HEK293 (cell line): ENCODE measurements at regions not wholly inside any gene's neighbourhood (a gene's known extent, or its start where the extent isn't known, plus 50 kb on each side); places are given as distances from the start of the nearest gene placed in this dataset.

Source experiments
- CTCF ChIA-PET: fragments of 350-600 bp; formaldehyde crosslinking; extraction: SDS; loops from one replicate; lab custom pipeline; 2021; ENCODE audit warnings: antibody characterized with exemption; lab: Yijun Ruan, JAX
- POLR2A ChIA-PET: fragments of 300-600 bp; formaldehyde crosslinking; extraction: SDS; loops from one replicate; lab custom pipeline; 2020; ENCODE audit warnings: antibody characterized with exemption, inconsistent platforms; lab: Yijun Ruan, JAX
- H3K27ac ChIP-seq: fragments of 200-500 bp; sonication (Bioruptor generic); 2 replicates; pipeline ENCODE4 v1.5.1; 2014; ENCODE audit warnings: low read depth, low read length, control low read depth, inconsistent platforms; ENCODE audit errors: extremely low read depth
- H3K36me3 ChIP-seq, 2 experiments: fragments of 200-500 bp in 1 of 2; sonication (Bioruptor generic) in 1 of 2; 1 replicate in 1 of 2; 2 replicates in 1 of 2; pipeline ENCODE4 v1.5.1; 2014 to 2017; ENCODE audit warnings: inconsistent platforms in 2 of 2, low read length in 2 of 2; ENCODE audit not compliant: control insufficient read depth in 2 of 2, insufficient read depth in 1 of 2
- H3K4me1 ChIP-seq: fragments of 200-500 bp; sonication (Bioruptor generic); 2 replicates; pipeline ENCODE4 v1.5.1; 2014; ENCODE audit warnings: mild to moderate bottlenecking, low read length, inconsistent platforms; ENCODE audit not compliant: control insufficient read depth, insufficient read depth
- H3K4me3 ChIP-seq: 2 replicates; pipeline ENCODE4 v1.5.1; 2011; ENCODE audit warnings: low read depth, mild to moderate bottlenecking, control low read depth, low read length, moderate library complexity
- H3K9me3 ChIP-seq: fragments of 200-500 bp; sonication (Bioruptor generic); 2 replicates; pipeline ENCODE4 v1.5.1; 2014; ENCODE audit warnings: low read depth, low read length, inconsistent platforms; ENCODE audit not compliant: control insufficient read depth, insufficient read depth
- ELK4 ChIP-seq: IDR thresholded peaks from 2 replicates; pipeline ENCODE4 v1.6.1; 2011; ENCODE audit warnings: mild to moderate bottlenecking, low read depth, low read length, borderline replicate concordance
- GFI1B ChIP-seq: fragments of 450-650 bp; formaldehyde crosslinking; IDR thresholded peaks from 2 replicates; pipeline ENCODE4 v1.5.1; 2016; ENCODE audit warnings: missing biosample characterization, missing genetic modification characterization
- IKZF3 ChIP-seq: fragments of 450-650 bp; IDR thresholded peaks from 2 replicates; pipeline ENCODE4 v1.5.0; 2018; ENCODE audit warnings: missing biosample characterization, mild to moderate bottlenecking, missing genetic modification characterization, moderate library complexity
- INSM2 ChIP-seq: fragments of 450-650 bp; formaldehyde crosslinking; IDR thresholded peaks from 2 replicates; pipeline ENCODE4 v1.5.1; 2016; ENCODE audit warnings: missing biosample characterization, missing genetic modification characterization
- KLF8 ChIP-seq: fragments of 450-650 bp; formaldehyde crosslinking; IDR thresholded peaks from 2 replicates; pipeline ENCODE4 v1.5.1; 2016; ENCODE audit warnings: missing biosample characterization, missing genetic modification characterization
- MYNN ChIP-seq: fragments of 450-650 bp; formaldehyde crosslinking; IDR thresholded peaks from 2 replicates; pipeline ENCODE4 v1.5.1; 2016; ENCODE audit warnings: missing biosample characterization, missing genetic modification characterization, borderline replicate concordance
- MZF1 ChIP-seq: fragments of 450-650 bp; formaldehyde crosslinking; IDR thresholded peaks from 2 replicates; pipeline ENCODE4 v1.5.1; 2017; ENCODE audit warnings: missing biosample characterization, missing genetic modification characterization, borderline replicate concordance
- PRDM1 ChIP-seq: fragments of 450-650 bp; formaldehyde crosslinking; IDR thresholded peaks from 2 replicates; pipeline ENCODE4; 2016; ENCODE audit warnings: missing biosample characterization, missing genetic modification characterization
- TSHZ1 ChIP-seq: fragments of 450-650 bp; formaldehyde crosslinking; IDR thresholded peaks from 2 replicates; pipeline ENCODE4 v1.5.1; 2016; ENCODE audit warnings: missing biosample characterization, missing genetic modification characterization, borderline replicate concordance
- ZBTB17 ChIP-seq: fragments of 450-650 bp; formaldehyde crosslinking; IDR thresholded peaks from 2 replicates; pipeline ENCODE4 v1.5.1; 2016; ENCODE audit warnings: missing biosample characterization, missing genetic modification characterization
- ZBTB48 ChIP-seq: fragments of 450-650 bp; formaldehyde crosslinking; IDR thresholded peaks from 2 replicates; pipeline ENCODE4 v1.5.1; 2016; ENCODE audit warnings: missing biosample characterization, missing genetic modification characterization
- ZNF140 ChIP-seq: fragments of 450-650 bp; formaldehyde crosslinking; IDR thresholded peaks from 2 replicates; pipeline ENCODE4 v1.5.1; 2016; ENCODE audit warnings: missing biosample characterization, missing genetic modification characterization
- ZNF148 ChIP-seq: fragments of 450-650 bp; formaldehyde crosslinking; IDR thresholded peaks from 2 replicates; pipeline ENCODE4 v1.5.0; 2017; ENCODE audit warnings: missing biosample characterization, missing genetic modification characterization, borderline replicate concordance
- ZNF211 ChIP-seq: fragments of 450-650 bp; formaldehyde crosslinking; IDR thresholded peaks from 2 replicates; pipeline ENCODE4 v1.5.1; 2016; ENCODE audit warnings: low read depth, missing biosample characterization, missing genetic modification characterization
- ZNF24 ChIP-seq: fragments of 450-650 bp; formaldehyde crosslinking; IDR thresholded peaks from 2 replicates; pipeline ENCODE4 v1.5.1; 2016; ENCODE audit warnings: missing biosample characterization, missing genetic modification characterization
- ZNF416 ChIP-seq: fragments of 450-650 bp; formaldehyde crosslinking; IDR thresholded peaks from 2 replicates; pipeline ENCODE4 v1.5.1; 2016; ENCODE audit warnings: missing biosample characterization, missing genetic modification characterization
- ZNF433 ChIP-seq: fragments of 450-650 bp; formaldehyde crosslinking; IDR thresholded peaks from 2 replicates; pipeline ENCODE4 v1.5.1; 2016; ENCODE audit warnings: missing biosample characterization, missing genetic modification characterization, low read depth
- ZNF48 ChIP-seq: fragments of 450-650 bp; formaldehyde crosslinking; IDR thresholded peaks from 2 replicates; pipeline ENCODE4 v1.5.1; 2016; ENCODE audit warnings: missing biosample characterization, missing genetic modification characterization
- ZNF580 ChIP-seq: fragments of 450-650 bp; formaldehyde crosslinking; IDR thresholded peaks from 2 replicates; pipeline ENCODE4 v1.5.1; 2016; ENCODE audit warnings: missing biosample characterization, missing genetic modification characterization
- ZNF629 ChIP-seq: fragments of 450-650 bp; formaldehyde crosslinking; IDR thresholded peaks from 2 replicates; pipeline ENCODE4 v1.5.1; 2017; ENCODE audit warnings: missing biosample characterization, missing genetic modification characterization
- ZNF660 ChIP-seq: fragments of 450-650 bp; IDR thresholded peaks from 2 replicates; pipeline ENCODE4 v1.5.1; 2018; ENCODE audit warnings: missing biosample characterization, mild to moderate bottlenecking, missing genetic modification characterization
- ZNF692 ChIP-seq: fragments of 450-650 bp; formaldehyde crosslinking; IDR thresholded peaks from 2 replicates; pipeline ENCODE4 v1.5.1; 2016; ENCODE audit warnings: missing biosample characterization, missing genetic modification characterization
- ZSCAN23 ChIP-seq: fragments of 450-650 bp; formaldehyde crosslinking; IDR thresholded peaks from 2 replicates; pipeline ENCODE4 v1.5.1; 2016; ENCODE audit warnings: missing biosample characterization, missing genetic modification characterization
- ZSCAN30 ChIP-seq: fragments of 450-650 bp; IDR thresholded peaks from 2 replicates; pipeline ENCODE4 v1.5.1; 2018; ENCODE audit warnings: missing biosample characterization, mild to moderate bottlenecking, missing genetic modification characterization, moderate library complexity
- ZXDB ChIP-seq: fragments of 450-650 bp; formaldehyde crosslinking; IDR thresholded peaks from 2 replicates; pipeline ENCODE4 v1.5.1; 2016; ENCODE audit warnings: missing biosample characterization, missing genetic modification characterization

- no peak for TF ChIP-seq INSM2 (tag by site-specific recombination)
- no peak for TF ChIP-seq ZBTB48 (tag by site-specific recombination)
- TF ChIP-seq MZF1 (tag by site-specific recombination) = peak; percentile 86; the same call in 1 of the 2 replicates
- no peak for TF ChIP-seq ZNF148 (tag by site-specific recombination)
- TF ChIP-seq ZXDB (tag by site-specific recombination) = peak; percentile 69
- no peak for TF ChIP-seq ZNF211 (tag by site-specific recombination)
- TF ChIP-seq ZSCAN30 = no peak
- 0 out of 2 replicates have a peak, but pooled peaks have one; percentile 40 for TF ChIP-seq ZNF24 (tag by site-specific recombination)
- no peak for TF ChIP-seq GFI1B (tag by site-specific recombination)
- TF ChIP-seq ZNF692 = peak; percentile 70
- TF ChIP-seq ZSCAN23 (tag by site-specific recombination) = no peak
- no peak for TF ChIP-seq ZNF433 (tag by site-specific recombination)
- TF ChIP-seq ZNF140 = no peak
- peak; percentile 67 for TF ChIP-seq ZNF629 (tag by site-specific recombination)
- no peak for TF ChIP-seq ZNF416
- no peak; the same call in 1 of the 2 replicates for TF ChIP-seq IKZF3 (tag by site-specific recombination)
- no peak for TF ChIP-seq ZNF48 (tag by site-specific recombination)
- no peak for TF ChIP-seq ZNF580 (tag by site-specific recombination)
- 0 out of 2 replicates have a peak, but pooled peaks have one; percentile 40 for TF ChIP-seq KLF8 (tag by site-specific recombination)
- peak; percentile 77 for TF ChIP-seq PRDM1 (tag by site-specific recombination)
- TF ChIP-seq ZBTB17 (tag by site-specific recombination) = peak; percentile 69
Measured at GRCh38 chr15:84112025-84112424, 123.5 kb upstream of the GOLGA6L4 start (continued).

GRCh38 chr15:84113919-84114318 lies 121.7 kb upstream of the GOLGA6L4 start:
- Histone ChIP-seq H3K4me3 (no peak overlapping the region), H3K27ac (no peak overlapping the region), H3K36me3 (0 out of 3 replicates have a peak, but pooled peaks cover 0 to 3% of the 10 kb centered on the region in 2 experiments), H3K9me3 (no peaks in the 10 kb centered on the region), H3K4me1 (peaks cover 28% of the 10 kb centered on the region; the same call in 1 of the 2 replicates)
- ChIA-PET POLR2A (no interaction called here), CTCF (no interaction called here)
- TF ChIP-seq MYNN (tag by site-specific recombination) = no peak
- TF ChIP-seq TSHZ1 (tag by site-specific recombination) = peak; percentile 56; the same call in 1 of the 2 replicates
- TF ChIP-seq ZNF660 = no peak
- peak; percentile 18; the same call in 1 of the 2 replicates for TF ChIP-seq ZNF629 (tag by site-specific recombination)
- no peak for TF ChIP-seq ELK4
